Gastrocnemius medialis (tissue), 4 donors: ENCODE measurements at regions not wholly inside any gene's neighbourhood (a gene's known extent, or its start where the extent isn't known, plus 50 kb on each side); places are given as distances from the start of the nearest gene placed in this dataset.

Source experiments
- ATAC-seq, 2 donors: fragments of 150-250 bp; one replicate each; pipeline ENCODE4 v1.9.1; 2016
- DNase-seq, 2 donors: peaks; one replicate each; pipeline ENCODE4 v3.0.0-alpha.2; 2019
- H3K27ac ChIP-seq, 4 donors: fragments of 200-600 bp; sonication (generic); 1 replicate in 1 of 4; 2 replicates in 3 of 4; pipeline ENCODE4 v1.5.1; 2016 to 2018; ENCODE audit warnings: mild to moderate bottlenecking in 2 of 4, moderate library complexity in 1 of 4
- H3K27me3 ChIP-seq, 3 donors: fragments of 200-600 bp; sonication (generic) in 2 of 3; 1 replicate in 1 of 3; 2 replicates in 2 of 3; pipeline versions ENCODE4 v1.5.1 to v1.6.0; 2016 to 2019; ENCODE audit warnings: mild to moderate bottlenecking in 1 of 3, moderate library complexity in 1 of 3
- H3K36me3 ChIP-seq, 2 donors: fragments of 200-600 bp; sonication (generic) in 1 of 2; one replicate each; pipeline ENCODE4 v1.5.1; 2017 to 2018
- H3K4me1 ChIP-seq, 2 donors: fragments of 200-600 bp; sonication (generic) in 1 of 2; one replicate each; pipeline ENCODE4 v1.5.1; 2016 to 2017; ENCODE audit warnings: mild to moderate bottlenecking in 2 of 2
- H3K4me3 ChIP-seq, 4 donors: fragments of 200-600 bp; sonication (generic) in 3 of 4; 1 replicate in 1 of 4; 2 replicates in 3 of 4; pipeline ENCODE4 v1.5.1; 2016 to 2019; ENCODE audit warnings: mild to moderate bottlenecking in 2 of 4
- H3K9me3 ChIP-seq, 3 donors: fragments of 200-600 bp; sonication (generic) in 2 of 3; 1 replicate in 1 of 3; 2 replicates in 2 of 3; pipeline ENCODE4 v1.5.1; 2016 to 2019
- POLR2A ChIP-seq, 2 donors: fragments of 450-650 bp; IDR thresholded peaks; one replicate each; pipeline ENCODE4 v1.6.1; 2017; ENCODE audit warnings: antibody characterized with exemption in 2 of 2, mild to moderate bottlenecking in 2 of 2, moderate library complexity in 2 of 2
- in situ Hi-C, 4 donors: fragments of 200-750 bp; cut with MboI; loops; one replicate each; pipeline versions ENCODE4 v1.15.0 to v1.8.0; 2017; ENCODE audit warnings: low sequenced_read_pairs in 4 of 4
- intact Hi-C: fragments of 100-400 bp; cut with DNase I; formaldehyde crosslinking; loops from one replicate; pipeline ENCODE4 v1.15.1; 2023; ENCODE audit warnings: low total_unique reads
- TF ChIP-seq, protein P1 (sequence below), 5 experiments: fragments of 450-650 bp in 3 of 5; fragments of 200-600 bp in 2 of 5; sonication (generic) in 2 of 5; IDR thresholded peaks in 4 of 5; conservative IDR thresholded peaks in 1 of 5; 1 replicate in 4 of 5; 2 replicates in 1 of 5; pipeline ENCODE4 v1.5.1; 2016 to 2019; ENCODE audit warnings: antibody characterized with exemption in 5 of 5, mild to moderate bottlenecking in 3 of 5, moderate library complexity in 3 of 5

DNA sequence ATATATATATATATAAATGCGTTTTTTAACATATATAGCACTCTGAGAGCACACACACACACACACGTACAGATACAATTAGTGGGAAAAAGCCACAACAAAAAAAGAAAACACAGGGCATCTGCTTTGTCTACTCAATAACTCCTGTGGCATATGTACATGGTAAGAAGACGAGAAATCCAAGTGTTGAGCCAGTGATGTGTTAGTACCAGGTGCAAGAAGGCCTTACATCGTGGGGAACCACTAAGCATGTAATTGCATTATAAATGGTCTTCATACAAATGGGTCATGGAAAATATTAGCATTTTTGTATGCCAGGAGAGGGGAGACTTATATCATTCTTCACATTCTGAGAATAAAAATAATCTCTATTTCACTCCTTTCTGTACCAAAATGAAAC lies 62.7 kb upstream of the FAM47B start:
- peaks cover 5 to 8% of the 10 kb centered on the region in 2 donors for H3K4me1 ChIP-seq
- H3K9me3 ChIP-seq, result no peaks in the 10 kb centered on the region
- no peak for TF ChIP-seq POLR2A (IDR thresholded peaks at IDR 0.05)
- TF ChIP-seq, protein P1, sequence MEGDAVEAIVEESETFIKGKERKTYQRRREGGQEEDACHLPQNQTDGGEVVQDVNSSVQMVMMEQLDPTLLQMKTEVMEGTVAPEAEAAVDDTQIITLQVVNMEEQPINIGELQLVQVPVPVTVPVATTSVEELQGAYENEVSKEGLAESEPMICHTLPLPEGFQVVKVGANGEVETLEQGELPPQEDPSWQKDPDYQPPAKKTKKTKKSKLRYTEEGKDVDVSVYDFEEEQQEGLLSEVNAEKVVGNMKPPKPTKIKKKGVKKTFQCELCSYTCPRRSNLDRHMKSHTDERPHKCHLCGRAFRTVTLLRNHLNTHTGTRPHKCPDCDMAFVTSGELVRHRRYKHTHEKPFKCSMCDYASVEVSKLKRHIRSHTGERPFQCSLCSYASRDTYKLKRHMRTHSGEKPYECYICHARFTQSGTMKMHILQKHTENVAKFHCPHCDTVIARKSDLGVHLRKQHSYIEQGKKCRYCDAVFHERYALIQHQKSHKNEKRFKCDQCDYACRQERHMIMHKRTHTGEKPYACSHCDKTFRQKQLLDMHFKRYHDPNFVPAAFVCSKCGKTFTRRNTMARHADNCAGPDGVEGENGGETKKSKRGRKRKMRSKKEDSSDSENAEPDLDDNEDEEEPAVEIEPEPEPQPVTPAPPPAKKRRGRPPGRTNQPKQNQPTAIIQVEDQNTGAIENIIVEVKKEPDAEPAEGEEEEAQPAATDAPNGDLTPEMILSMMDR (IDR thresholded peaks at IDR 0.05 in 4 of 5, conservative IDR thresholded peaks at IDR 0.05 in 1 of 5), result no peak
- in situ Hi-C loops, result no loop called here
- ATAC-seq (no peak), DNase-seq (no peak)
- H3K36me3 ChIP-seq, result no peaks in the 10 kb centered on the region
- H3K4me3 ChIP-seq, result no peak overlapping the region
- intact Hi-C loops, result loop anchor here (5.0 kb wide), 1 partner anchor 228 kb away; no protein-coding TSS in a partner anchor
- no peak overlapping the region for H3K27ac ChIP-seq
- no peaks in the 10 kb centered on the region for H3K27me3 ChIP-seq

DNA sequence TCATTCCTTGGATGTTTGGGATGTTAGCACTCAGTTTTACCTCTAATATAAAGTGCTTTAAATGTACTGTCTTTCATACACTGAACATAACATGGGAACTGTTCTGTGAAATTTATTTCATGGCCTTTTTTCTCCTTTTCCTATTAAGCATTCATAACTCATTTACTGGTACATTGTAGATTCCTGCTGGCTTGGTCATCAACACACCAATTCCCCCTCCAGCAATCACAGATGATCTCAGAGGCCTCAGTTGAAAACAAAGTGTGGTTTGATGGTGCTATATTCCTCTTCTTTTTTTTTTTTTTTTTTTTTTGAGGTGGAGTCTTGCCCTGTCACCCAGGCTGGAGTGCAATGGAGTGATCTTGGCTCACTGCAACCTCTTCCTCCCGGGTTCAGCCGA lies 61.9 kb upstream of the FAM47B start:
- no peaks in the 10 kb centered on the region for H3K9me3 ChIP-seq
- no peaks in the 10 kb centered on the region for H3K36me3 ChIP-seq
- in situ Hi-C loops (no loop called here), intact Hi-C loops (no loop called here)
- H3K27me3 ChIP-seq, result no peaks in the 10 kb centered on the region
- no peak overlapping the region for H3K27ac ChIP-seq
- no peak for DNase-seq
- H3K4me1 ChIP-seq, result peaks cover 2 to 5% of the 10 kb centered on the region in 2 donors
- no peak for TF ChIP-seq POLR2A (IDR thresholded peaks at IDR 0.05)
- TF ChIP-seq, protein P1 (IDR thresholded peaks at IDR 0.05 in 4 of 5, conservative IDR thresholded peaks at IDR 0.05 in 1 of 5), result no peak
- no peak overlapping the region for H3K4me3 ChIP-seq
- ATAC-seq, result no peak

DNA sequence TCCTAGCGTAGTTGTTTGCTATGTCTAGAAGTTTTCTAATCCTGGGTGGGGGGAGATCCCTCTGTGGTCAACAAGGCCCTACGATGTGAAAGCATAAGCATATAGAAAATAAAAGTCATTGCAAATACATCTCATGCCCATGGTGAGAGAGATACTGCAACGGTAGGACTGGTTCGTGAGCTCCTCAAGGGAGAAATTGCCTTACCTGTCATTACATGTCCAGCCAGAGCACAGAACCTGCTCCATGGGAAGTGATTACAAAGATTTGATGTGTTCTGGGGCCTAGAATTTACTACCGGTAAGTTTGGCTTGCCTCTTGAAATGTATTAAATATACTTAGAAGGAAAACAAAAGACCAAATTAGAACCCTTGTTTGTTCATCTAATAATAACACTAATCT lies 60.9 kb upstream of the FAM47B start:
- no peaks in the 10 kb centered on the region for H3K9me3 ChIP-seq
- ATAC-seq (no peak), DNase-seq (no peak)
- H3K27ac ChIP-seq, result no peak overlapping the region
- intact Hi-C loops, result no loop called here
- H3K27me3 ChIP-seq, result no peaks in the 10 kb centered on the region
- TF ChIP-seq, protein P1 (IDR thresholded peaks at IDR 0.05 in 4 of 5, conservative IDR thresholded peaks at IDR 0.05 in 1 of 5), result no peak
- no peak for TF ChIP-seq POLR2A (IDR thresholded peaks at IDR 0.05)
- no peaks in the 10 kb centered on the region for H3K36me3 ChIP-seq
- in situ Hi-C loops, result no loop called here
- no peak overlapping the region for H3K4me3 ChIP-seq
- peaks cover 0 to 4% of the 10 kb centered on the region in 2 donors for H3K4me1 ChIP-seq

DNA sequence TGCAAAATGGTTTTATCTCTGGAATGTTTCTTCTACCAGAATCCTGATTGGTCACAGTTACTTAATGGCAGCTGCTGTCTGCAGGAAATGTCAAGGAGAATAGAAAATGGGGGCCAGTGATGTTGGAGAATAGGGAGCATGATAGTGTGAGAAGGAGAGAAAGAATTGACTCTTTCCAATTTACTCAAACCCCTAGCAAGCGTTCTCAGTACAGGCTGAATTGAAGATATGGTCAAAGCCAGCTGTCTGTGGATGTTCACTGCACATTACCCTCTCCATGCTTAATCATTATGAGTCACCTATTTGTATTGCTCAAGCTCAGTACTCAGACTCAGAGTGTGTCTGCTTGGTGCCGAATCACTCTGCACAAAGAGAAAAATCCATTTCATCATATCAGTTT lies 57.8 kb upstream of the FAM47B start:
- H3K27me3 ChIP-seq, result no peaks in the 10 kb centered on the region
- intact Hi-C loops, result no loop called here
- H3K36me3 ChIP-seq, result no peaks in the 10 kb centered on the region
- TF ChIP-seq, protein P1 (IDR thresholded peaks at IDR 0.05 in 4 of 5, conservative IDR thresholded peaks at IDR 0.05 in 1 of 5), result no peak
- no peak for TF ChIP-seq POLR2A (IDR thresholded peaks at IDR 0.05)
- DNase-seq (no peak), ATAC-seq (peak; percentile 97 to 99)
- H3K9me3 ChIP-seq, result no peaks in the 10 kb centered on the region
- in situ Hi-C loops, result no loop called here
- H3K27ac ChIP-seq, result peak overlapping the region in 3 of 4 donors; percentile 31 to 69 (median 41)
- no peak overlapping the region for H3K4me3 ChIP-seq
- no peaks in the 10 kb centered on the region for H3K4me1 ChIP-seq

DNA sequence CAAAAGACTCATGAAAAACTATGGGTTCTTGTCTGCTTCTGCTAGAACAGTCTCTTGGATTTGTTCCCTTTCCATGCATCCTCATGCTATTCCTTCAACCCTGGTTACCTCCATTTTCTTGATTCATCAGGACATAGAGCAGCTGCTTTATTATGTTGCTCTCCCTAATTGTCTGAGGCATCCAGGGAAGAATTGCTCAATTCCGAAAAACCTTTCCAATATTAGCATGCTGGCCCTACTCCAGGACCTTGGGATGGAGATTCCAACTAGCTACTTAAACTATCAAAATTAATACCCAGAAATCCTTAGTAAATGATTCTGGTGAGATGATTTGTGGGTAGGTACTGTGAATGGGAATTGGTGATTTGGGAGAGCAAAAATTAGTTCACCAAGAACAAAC lies 56.6 kb upstream of the FAM47B start:
- no peak for DNase-seq
- TF ChIP-seq, protein P1 (IDR thresholded peaks at IDR 0.05 in 4 of 5, conservative IDR thresholded peaks at IDR 0.05 in 1 of 5), result no peak
- no peak for TF ChIP-seq POLR2A (IDR thresholded peaks at IDR 0.05)
- no peak for ATAC-seq

More for the DNA sequence above, 56.6 kb upstream of the FAM47B start:
- Histone ChIP-seq H3K4me1 (no peaks in the 10 kb centered on the region), H3K27ac (no peak overlapping the region), H3K9me3 (no peaks in the 10 kb centered on the region), H3K36me3 (no peaks in the 10 kb centered on the region), H3K27me3 (no peaks in the 10 kb centered on the region), H3K4me3 (no peak overlapping the region)
- in situ Hi-C loops, result no loop called here
- intact Hi-C loops, result no loop called here
